ENCODE measurements at regions not wholly inside any gene's neighbourhood (a gene's known extent, or its start where the extent isn't known, plus 50 kb on each side); places are given as distances from the start of the nearest gene placed in this dataset.
A peak's percentile ranks its signal among the peaks of the same experiment; 100 is the strongest.

GRCh38 chr5:54760182-54760935 lies 225.0 kb downstream of the ESM1 start:
- Histone ChIP-seq H3K9me3 (no peaks in the 10 kb centered on the region), H3K4me1 (no peaks in the 10 kb centered on the region), H3K36me3 (no peaks in the 10 kb centered on the region), H3K4me3 (no peak overlapping the region), H3K27me3 (no peaks in the 10 kb centered on the region), H3K27ac (peak overlapping the region in 1 of 2 donors; percentile 29)
- DNase-seq (ENCODE audit: low spot score): no peak
- TF ChIP-seq, protein P1, sequence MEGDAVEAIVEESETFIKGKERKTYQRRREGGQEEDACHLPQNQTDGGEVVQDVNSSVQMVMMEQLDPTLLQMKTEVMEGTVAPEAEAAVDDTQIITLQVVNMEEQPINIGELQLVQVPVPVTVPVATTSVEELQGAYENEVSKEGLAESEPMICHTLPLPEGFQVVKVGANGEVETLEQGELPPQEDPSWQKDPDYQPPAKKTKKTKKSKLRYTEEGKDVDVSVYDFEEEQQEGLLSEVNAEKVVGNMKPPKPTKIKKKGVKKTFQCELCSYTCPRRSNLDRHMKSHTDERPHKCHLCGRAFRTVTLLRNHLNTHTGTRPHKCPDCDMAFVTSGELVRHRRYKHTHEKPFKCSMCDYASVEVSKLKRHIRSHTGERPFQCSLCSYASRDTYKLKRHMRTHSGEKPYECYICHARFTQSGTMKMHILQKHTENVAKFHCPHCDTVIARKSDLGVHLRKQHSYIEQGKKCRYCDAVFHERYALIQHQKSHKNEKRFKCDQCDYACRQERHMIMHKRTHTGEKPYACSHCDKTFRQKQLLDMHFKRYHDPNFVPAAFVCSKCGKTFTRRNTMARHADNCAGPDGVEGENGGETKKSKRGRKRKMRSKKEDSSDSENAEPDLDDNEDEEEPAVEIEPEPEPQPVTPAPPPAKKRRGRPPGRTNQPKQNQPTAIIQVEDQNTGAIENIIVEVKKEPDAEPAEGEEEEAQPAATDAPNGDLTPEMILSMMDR (IDR thresholded peaks at IDR 0.05): no peak

GRCh38 chr5:54758038-54758437 lies 227.4 kb downstream of the ESM1 start:
- Histone ChIP-seq H3K9me3 (no peaks in the 10 kb centered on the region), H3K4me3 (no peak overlapping the region), H3K27me3 (no peaks in the 10 kb centered on the region), H3K36me3 (no peaks in the 10 kb centered on the region), H3K4me1 (no peaks in the 10 kb centered on the region), H3K27ac (no peak overlapping the region)
- DNase-seq (ENCODE audit: low spot score): no peak
- TF ChIP-seq, protein P1 (IDR thresholded peaks at IDR 0.05): no peak

GRCh38 chr5:54757541-54757940 lies 227.9 kb downstream of the ESM1 start:
- Histone ChIP-seq H3K36me3 (no peaks in the 10 kb centered on the region), H3K27ac (no peak overlapping the region)
- DNase-seq (ENCODE audit: low spot score): no peak

GRCh38 chr5:54756796-54757402 lies 228.5 kb downstream of the ESM1 start:
- DNase-seq (ENCODE audit: low spot score): no peak
- Histone ChIP-seq H3K27me3 (no peaks in the 10 kb centered on the region), H3K4me3 (no peak overlapping the region), H3K36me3 (no peaks in the 10 kb centered on the region), H3K4me1 (no peaks in the 10 kb centered on the region), H3K9me3 (no peaks in the 10 kb centered on the region), H3K27ac (no peak overlapping the region)
- TF ChIP-seq, protein P1 (IDR thresholded peaks at IDR 0.05): no peak

More at GRCh38 chr5:54757541-54757940, 227.9 kb downstream of the ESM1 start:
- Histone ChIP-seq H3K27me3 (no peaks in the 10 kb centered on the region), H3K4me3 (no peak overlapping the region), H3K9me3 (no peaks in the 10 kb centered on the region), H3K4me1 (no peaks in the 10 kb centered on the region)
- TF ChIP-seq, protein P1 (IDR thresholded peaks at IDR 0.05): no peak

DNA sequence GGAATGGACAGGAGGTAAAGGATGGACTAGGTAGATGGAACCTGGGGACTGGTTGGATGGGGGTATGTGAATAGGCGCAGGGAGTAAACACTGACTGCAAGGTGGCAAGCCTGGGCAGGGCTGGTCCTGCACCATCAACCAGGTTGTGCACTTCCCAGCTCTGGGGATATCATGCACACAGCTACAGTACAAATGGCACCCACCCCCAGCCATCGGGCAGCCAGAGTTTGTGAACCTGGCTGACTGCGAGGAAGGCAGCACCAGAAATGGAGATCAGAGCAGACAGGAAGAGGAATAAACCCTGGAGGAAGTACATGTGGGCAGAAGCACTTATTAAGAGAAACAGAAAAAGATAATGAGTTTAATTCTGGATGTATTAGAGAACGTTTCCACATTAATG lies 229.1 kb downstream of the ESM1 start:
- no peak for DNase-seq (ENCODE audit: low spot score)
- no peaks in the 10 kb centered on the region for H3K4me1 ChIP-seq
- H3K4me3 ChIP-seq: no peak overlapping the region
- H3K9me3 ChIP-seq: no peaks in the 10 kb centered on the region
- TF ChIP-seq, protein P1 (IDR thresholded peaks at IDR 0.05): no peak
- H3K27ac ChIP-seq: no peak overlapping the region
- no peaks in the 10 kb centered on the region for H3K27me3 ChIP-seq
- H3K36me3 ChIP-seq: no peaks in the 10 kb centered on the region

All from right atrium auricular region (tissue), 2 donors.